MM.1S (cell line): ENCODE measurements at regions not wholly inside any gene's neighbourhood (a gene's known extent, or its start where the extent isn't known, plus 50 kb on each side); places are given as distances from the start of the nearest gene placed in this dataset.

Source experiments
- DNase-seq: peaks from one replicate; pipeline ENCODE4 v3.0.0-alpha.2; 2015
- H2AFZ ChIP-seq: fragments of 300-600 bp; sonication (generic); 2 replicates; pipeline ENCODE4 v1.6.0; 2016; ENCODE audit warnings: antibody characterized with exemption, low read length
- H3F3A ChIP-seq: fragments of 300-600 bp; sonication (generic); 2 replicates; pipeline ENCODE4 v1.6.1; 2016; ENCODE audit warnings: mild to moderate bottlenecking, antibody characterized with exemption, low read length, moderate library complexity, mixed read lengths; ENCODE audit not compliant: insufficient read depth
- H3K27ac ChIP-seq: fragments of 300-600 bp; sonication (generic); 2 replicates; pipeline ENCODE4 v1.5.1; 2016; ENCODE audit warnings: mild to moderate bottlenecking, low read length
- H3K27me3 ChIP-seq: fragments of 300-600 bp; sonication (generic); replicated peaks from 2 replicates; pipeline ENCODE4 v1.6.0; 2016; ENCODE audit warnings: low read length; ENCODE audit not compliant: insufficient read depth
- H3K36me3 ChIP-seq: fragments of 300-600 bp; sonication (generic); replicated peaks from 2 replicates; pipeline ENCODE4 v1.6.1; 2016; ENCODE audit warnings: mild to moderate bottlenecking, low read length, mixed read lengths; ENCODE audit not compliant: insufficient read depth
- H3K4me1 ChIP-seq: fragments of 300-600 bp; sonication (generic); 2 replicates; pipeline ENCODE4 v1.6.1; 2016; ENCODE audit warnings: low read length, mixed read lengths
- H3K4me2 ChIP-seq: fragments of 300-600 bp; sonication (generic); 2 replicates; pipeline ENCODE4 v1.6.0; 2016; ENCODE audit warnings: low read depth, low read length
- H3K4me3 ChIP-seq: fragments of 300-600 bp; sonication (generic); 2 replicates; pipeline ENCODE4 v1.5.1; 2016; ENCODE audit warnings: low read length, mixed read lengths
- H3K79me2 ChIP-seq: fragments of 300-600 bp; sonication (generic); 2 replicates; pipeline ENCODE4 v1.6.1; 2016; ENCODE audit warnings: mixed run types, low read length, mixed read lengths
- H3K9ac ChIP-seq: fragments of 300-600 bp; sonication (generic); 2 replicates; pipeline ENCODE4 v1.6.1; 2016; ENCODE audit warnings: low read length, mixed read lengths
- H3K9me2 ChIP-seq: fragments of 300-600 bp; sonication (generic); replicated peaks from 2 replicates; pipeline ENCODE4 v1.6.1; 2016; ENCODE audit warnings: mild to moderate bottlenecking, low read length, mixed read lengths; ENCODE audit not compliant: insufficient read depth
- H3K9me3 ChIP-seq: fragments of 300-600 bp; sonication (generic); replicated peaks from 2 replicates; pipeline ENCODE4 v1.6.1; 2016; ENCODE audit warnings: mild to moderate bottlenecking, low read length, mixed read lengths; ENCODE audit not compliant: insufficient read depth
- H4K20me1 ChIP-seq: fragments of 300-600 bp; sonication (generic); 2 replicates; pipeline ENCODE4 v1.6.1; 2016; ENCODE audit warnings: mild to moderate bottlenecking, low read length, moderate library complexity, mixed read lengths; ENCODE audit not compliant: insufficient read depth
- CTCF ChIP-seq: fragments of 300-600 bp; sonication (generic); IDR thresholded peaks from 2 replicates; pipeline ENCODE4 v1.5.1; 2016; ENCODE audit warnings: antibody characterized with exemption, low read length, mixed read lengths
- EZH2 ChIP-seq: fragments of 300-600 bp; sonication (generic); optimal IDR thresholded peaks from 2 replicates; pipeline ENCODE3; 2017; ENCODE audit warnings: low read depth, mild to moderate bottlenecking, antibody characterized with exemption, low read length, mixed read lengths
- EZH2phosphoT487 ChIP-seq: fragments of 300-600 bp; sonication (generic); IDR thresholded peaks from 2 replicates; pipeline ENCODE4 v1.6.1; 2018; ENCODE audit warnings: antibody characterized with exemption, low read length

GRCh38 chr4:156527237-156527993, 444.2 kb downstream of the PDGFC start:
- Histone ChIP-seq H3K4me1 (no peaks in the 10 kb centered on the region), H3K4me2 (no peak overlapping the region), H3K36me3 (no peaks in the 10 kb centered on the region), H3F3A (no peaks in the 10 kb centered on the region), H3K79me2 (no peaks in the 10 kb centered on the region), H3K4me3 (no peak overlapping the region), H4K20me1 (no peaks in the 10 kb centered on the region), H3K9ac (no peak overlapping the region), H3K27ac (no peak overlapping the region), H3K9me2 (no peaks in the 10 kb centered on the region), H3K9me3 (no peaks in the 10 kb centered on the region), H2AFZ (no peak overlapping the region), H3K27me3 (no peaks in the 10 kb centered on the region)
- TF ChIP-seq EZH2phosphoT487 (no peak), CTCF (no peak), EZH2 (no peak)
- DNase-seq: no peak

GRCh38 chr4:156523991-156524390, 447.6 kb downstream of the PDGFC start:
- Histone ChIP-seq H3K79me2 (no peaks in the 10 kb centered on the region), H3K9ac (no peak overlapping the region), H3K36me3 (no peaks in the 10 kb centered on the region), H3K27me3 (no peaks in the 10 kb centered on the region), H3K4me3 (no peak overlapping the region), H3K4me2 (no peak overlapping the region), H3K9me2 (no peaks in the 10 kb centered on the region), H3K4me1 (no peaks in the 10 kb centered on the region), H2AFZ (no peak overlapping the region), H4K20me1 (no peaks in the 10 kb centered on the region), H3K9me3 (no peaks in the 10 kb centered on the region), H3K27ac (no peak overlapping the region), H3F3A (no peaks in the 10 kb centered on the region)
- DNase-seq: no peak
- TF ChIP-seq EZH2phosphoT487: no peak
- TF ChIP-seq EZH2: no peak
- no peak for TF ChIP-seq CTCF

- Histone ChIP-seq H4K20me1 (no peaks in the 10 kb centered on the region), H3K4me2 (no peak overlapping the region), H3K27ac (no peak overlapping the region), H3K4me3 (no peak overlapping the region), H3K9me2 (no peaks in the 10 kb centered on the region), H3K9me3 (no peaks in the 10 kb centered on the region), H3K9ac (no peak overlapping the region), H2AFZ (no peak overlapping the region), H3K79me2 (no peaks in the 10 kb centered on the region), H3K36me3 (no peaks in the 10 kb centered on the region), H3F3A (no peaks in the 10 kb centered on the region), H3K4me1 (no peaks in the 10 kb centered on the region), H3K27me3 (no peaks in the 10 kb centered on the region)
- no peak for DNase-seq
- TF ChIP-seq EZH2phosphoT487 (no peak), CTCF (no peak), EZH2 (no peak)
Observed at GRCh38 chr4:156523492-156523891, 448.1 kb downstream of the PDGFC start.
